BJ (cell line): ENCODE measurements at regions not wholly inside any gene's neighbourhood (a gene's known extent, or its start where the extent isn't known, plus 50 kb on each side); places are given as distances from the start of the nearest gene placed in this dataset.

Experiments used
- CTCF ChIA-PET: fragments of 350-600 bp; formaldehyde crosslinking; extraction: SDS; loops from one replicate; lab custom pipeline; 2021; ENCODE audit warnings: antibody characterized with exemption, inconsistent platforms; lab: Yijun Ruan, JAX
- POLR2A ChIA-PET: fragments of 300-600 bp; sonication (Branson Sonifier 250); formaldehyde crosslinking; extraction: SDS; loops from one replicate; lab custom pipeline; 2021; ENCODE audit warnings: antibody characterized with exemption; lab: Charles Lee
- DNase-seq: peaks from one replicate; pipeline ENCODE4 v3.0.0-alpha.2; 2011; ENCODE audit warnings: low read depth
- H3K27me3 ChIP-seq: 2 replicates; pipeline ENCODE4 v1.6.0; 2011; ENCODE audit warnings: low read length; ENCODE audit not compliant: control insufficient read depth, insufficient read depth
- H3K36me3 ChIP-seq: 2 replicates; pipeline ENCODE4 v1.5.1; 2011; ENCODE audit warnings: low read length; ENCODE audit not compliant: control insufficient read depth, insufficient read depth
- H3K4me3 ChIP-seq: 2 replicates; pipeline ENCODE4 v1.5.1; 2011; ENCODE audit warnings: low read depth, mild to moderate bottlenecking, control low read depth, low read length
- CTCF ChIP-seq: IDR thresholded peaks from 2 replicates; pipeline ENCODE4 v1.5.1; 2011; ENCODE audit warnings: low read depth, mild to moderate bottlenecking, control low read depth, inconsistent platforms, low read length, moderate library complexity; ENCODE audit not compliant: insufficient read depth

- POLR2A ChIA-PET, result no interaction called here
These were observed 75.3 kb upstream of the PJA2 start for GRCh38 chr5:109485030-109485429.

GRCh38 chr5:109484597-109484996, 74.8 kb upstream of the PJA2 start:
- Histone ChIP-seq H3K27me3 (no peaks in the 10 kb centered on the region), H3K4me3 (no peak overlapping the region), H3K36me3 (no peaks in the 10 kb centered on the region)
- no peak for DNase-seq
- ChIA-PET POLR2A (no interaction called here), CTCF (no interaction called here)
- no peak for TF ChIP-seq CTCF

More at GRCh38 chr5:109485030-109485429, 75.3 kb upstream of the PJA2 start:
- no peak for DNase-seq
- H3K36me3 ChIP-seq, result no peaks in the 10 kb centered on the region
- TF ChIP-seq CTCF, result no peak
- H3K4me3 ChIP-seq, result no peak overlapping the region
- CTCF ChIA-PET, result no interaction called here
- H3K27me3 ChIP-seq, result no peaks in the 10 kb centered on the region

GRCh38 chr5:109483395-109483971, 73.7 kb upstream of the PJA2 start:
- Histone ChIP-seq H3K36me3 (no peaks in the 10 kb centered on the region), H3K4me3 (no peak overlapping the region), H3K27me3 (no peaks in the 10 kb centered on the region)
- DNase-seq, result no peak
- POLR2A ChIA-PET, result no interaction called here
- TF ChIP-seq CTCF, result no peak
- CTCF ChIA-PET, result no interaction called here

GRCh38 chr5:109482748-109483147, 73.0 kb upstream of the PJA2 start:
- POLR2A ChIA-PET, result no interaction called here
- Histone ChIP-seq H3K27me3 (no peaks in the 10 kb centered on the region), H3K4me3 (no peak overlapping the region), H3K36me3 (no peaks in the 10 kb centered on the region)
- CTCF ChIA-PET, result no interaction called here
- no peak for DNase-seq
- no peak for TF ChIP-seq CTCF

GRCh38 chr5:109479260-109479860, 69.6 kb upstream of the PJA2 start:
- CTCF ChIA-PET, result interaction anchor here (0.6 to 1.9 kb wide), 2 partner anchors 837 to 839 kb away, joined by 3 to 15 read pairs; no protein-coding TSS in a partner anchor
- POLR2A ChIA-PET, result no interaction called here
- DNase-seq, result no peak

More at GRCh38 chr5:109479260-109479860, 69.6 kb upstream of the PJA2 start:
- peak; percentile 48 for TF ChIP-seq CTCF
- Histone ChIP-seq H3K4me3 (no peak overlapping the region), H3K27me3 (no peaks in the 10 kb centered on the region), H3K36me3 (no peaks in the 10 kb centered on the region)
